DOHH2 (cell line): ENCODE measurements at regions not wholly inside any gene's neighbourhood (a gene's known extent, or its start where the extent isn't known, plus 50 kb on each side); places are given as distances from the start of the nearest gene placed in this dataset.

Experiments used
- CTCF ChIP-seq: fragments of 200-600 bp; sonication (generic); IDR thresholded peaks from one replicate; pipeline ENCODE4 v1.5.1; 2014; ENCODE audit warnings: antibody characterized with exemption, mild to moderate bottlenecking, low read depth, low read length; ENCODE audit not compliant: poor library complexity, severe bottlenecking
- EZH2phosphoT487 ChIP-seq: fragments of 200-600 bp; sonication (generic); IDR thresholded peaks from 2 replicates; pipeline ENCODE4 v1.6.1; 2017; ENCODE audit warnings: borderline replicate concordance, mild to moderate bottlenecking, antibody characterized with exemption, low read length, moderate library complexity, mixed read lengths

- TF ChIP-seq CTCF (no peak), EZH2phosphoT487 (no peak)
Measured at GRCh38 chr12:11576104-11576503, 73.4 kb upstream of the ETV6 start.
